HG03108 (cell line): ENCODE measurements at regions not wholly inside any gene's neighbourhood (a gene's known extent, or its start where the extent isn't known, plus 50 kb on each side); places are given as distances from the start of the nearest gene placed in this dataset.

Experiments used
- ATAC-seq: cut with Tn5 transposase; IDR thresholded peaks from one replicate; pipeline ENCODE4 v1.9.1; 2021; ENCODE audit warnings: moderate library complexity; ENCODE audit not compliant: unreplicated experiment

- ATAC-seq: no peak
Measured at GRCh38 chr6:129967427-129967826, 51.0 kb upstream of the L3MBTL3 start.

- ATAC-seq: no peak
Measured at GRCh38 chr6:129966125-129966524, 52.3 kb upstream of the L3MBTL3 start.

GRCh38 chr6:129965096-129965495, 53.3 kb upstream of the L3MBTL3 start:
- ATAC-seq: no peak

GRCh38 chr6:129959358-129959930, 58.9 kb upstream of the L3MBTL3 start:
- ATAC-seq: no peak

- ATAC-seq: no peak
Measured at GRCh38 chr6:129957941-129958898, 60.2 kb upstream of the L3MBTL3 start.

- ATAC-seq: no peak
Measured at GRCh38 chr6:129955584-129955983, 62.8 kb upstream of the L3MBTL3 start.

GRCh38 chr6:129954749-129955431, 63.5 kb upstream of the L3MBTL3 start:
- ATAC-seq: no peak

GRCh38 chr6:129947797-129948196, 70.6 kb upstream of the L3MBTL3 start:
- ATAC-seq: no peak

GRCh38 chr6:129946439-129947140, 71.8 kb upstream of the L3MBTL3 start:
- ATAC-seq: no peak

GRCh38 chr6:129943637-129944271, 74.6 kb upstream of the L3MBTL3 start:
- ATAC-seq: no peak

GRCh38 chr6:129940454-129941195, 77.8 kb upstream of the L3MBTL3 start:
- ATAC-seq: no peak

GRCh38 chr6:129938249-129939020, 77.3 kb upstream of the TMEM244 start:
- ATAC-seq: no peak

- peak; percentile 63 for ATAC-seq
Measured at GRCh38 chr6:129936329-129937165, 75.4 kb upstream of the TMEM244 start.

GRCh38 chr6:129932321-129932720, 71.2 kb upstream of the TMEM244 start:
- no peak for ATAC-seq

GRCh38 chr6:129929433-129929832, 68.3 kb upstream of the TMEM244 start:
- no peak for ATAC-seq

GRCh38 chr6:129923530-129924250, 62.6 kb upstream of the TMEM244 start:
- no peak for ATAC-seq

GRCh38 chr6:129921169-129921817, 60.2 kb upstream of the TMEM244 start:
- ATAC-seq: no peak
